ENCODE measurements at regions not wholly inside any gene's neighbourhood (a gene's known extent, or its start where the extent isn't known, plus 50 kb on each side); places are given as distances from the start of the nearest gene placed in this dataset.

GRCh38 chrX:36957425-36958328, 50.5 kb upstream of the FAM47C start:
- peaks cover 0 to 43% of the 10 kb centered on the region in 2 donors for H3K27me3 ChIP-seq

More at GRCh38 chrX:36957425-36958328, 50.5 kb upstream of the FAM47C start:
- H3K9me3 ChIP-seq, result no peaks in the 10 kb centered on the region
- no peak for DNase-seq (ENCODE audit: low spot score in 2 of 2)
- no peak overlapping the region for H3K27ac ChIP-seq
- intact Hi-C loops (cut with DNase I; ENCODE audit: low total_unique reads), result no loop called here
- TF ChIP-seq CTCF (IDR thresholded peaks at IDR 0.05), result no peak
- TF ChIP-seq POLR2A (IDR thresholded peaks at IDR 0.05), result no peak
- no peak for TF ChIP-seq POLR2AphosphoS5 (IDR thresholded peaks at IDR 0.05)
- peak overlapping the region; percentile 21 to 62 (median 52) for H3K4me3 ChIP-seq
- H3K36me3 ChIP-seq, result no peaks in the 10 kb centered on the region
- H3K4me1 ChIP-seq, result no peaks in the 10 kb centered on the region

All from breast epithelium (tissue), 4 donors.